ENCODE measurements at regions not wholly inside any gene's neighbourhood (a gene's known extent, or its start where the extent isn't known, plus 50 kb on each side); places are given as distances from the start of the nearest gene placed in this dataset.
A peak's percentile ranks its signal among the peaks of the same experiment; 100 is the strongest.
"Not testable (repeated sequence)": the region's sequence is repeated elsewhere in the genome, so short reads cannot be mapped to it uniquely, and the experiment has no call there.

GRCh38 chr2:238512247-238512867, 85.6 kb downstream of the ASB1 start:
- no peaks in the 10 kb centered on the region for H3K4me1 ChIP-seq
- TF ChIP-seq POLR2A (IDR thresholded peaks at IDR 0.05) = no peak
- H3K9me3 ChIP-seq = peaks cover 0 to 21% (median 8%) of the 10 kb centered on the region in 12 donors
- intact Hi-C loops (cut with DNase I) = loop anchor here in 5 of 10 donors (2.0 to 10.0 kb wide), 3 partner anchors 272 to 275 kb away; no protein-coding TSS in a partner anchor
- ATAC-seq = no peak
- peaks cover 0 to 21% (median 0%) of the 10 kb centered on the region in 9 donors for H3K27me3 ChIP-seq
- H3K4me3 ChIP-seq = no peak overlapping the region
- DNase-seq = no peak
- no peak overlapping the region for H3K27ac ChIP-seq
- no peaks in the 10 kb centered on the region for H3K36me3 ChIP-seq
- WGBS, 4 donors = 89 to 95% (median 92%) methylated on average over 8 of the region's 8 CpGs

DNA sequence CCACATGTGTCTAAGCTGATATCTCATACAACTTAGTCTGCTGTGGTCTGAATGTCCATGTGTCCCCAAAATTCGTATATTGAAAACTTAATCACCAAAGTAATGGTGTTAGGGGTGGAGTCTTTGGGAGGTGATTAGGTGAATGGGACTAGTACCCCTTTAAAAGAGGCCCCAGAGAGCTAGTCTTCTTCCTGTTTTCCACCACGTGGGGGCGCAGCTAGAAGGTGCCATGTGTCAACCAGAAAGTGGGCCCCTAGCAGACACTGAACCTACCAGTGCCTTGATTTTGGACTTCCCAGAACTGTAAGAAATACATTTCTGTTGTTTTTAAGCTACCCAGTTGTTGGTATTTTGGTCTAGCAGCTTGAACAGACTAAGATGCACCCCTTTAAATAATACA, 86.6 kb downstream of the ASB1 start:
- Histone ChIP-seq H3K4me1 (no peaks in the 10 kb centered on the region), H3K4me3 (no peak overlapping the region), H3K27ac (no peak overlapping the region), H3K9me3 (peaks cover 0 to 31% (median 17%) of the 10 kb centered on the region in 12 donors), H3K36me3 (no peaks in the 10 kb centered on the region), H3K27me3 (peaks cover 0 to 21% (median 0%) of the 10 kb centered on the region in 9 donors)
- ATAC-seq (peak in 3 of 4 donors; percentile 41 to 58 (median 45)), DNase-seq (peak in 1 of 5 donors; percentile 43)
- TF ChIP-seq POLR2A (IDR thresholded peaks at IDR 0.05) (no peak), CTCF (IDR thresholded peaks at IDR 0.05) (peak in 11 of 12 donors; percentile 25 to 53 (median 39))
- 23 to 32% (median 25%) methylated on average over 3 of the region's 3 CpGs for WGBS, 4 donors
- intact Hi-C loops (cut with DNase I) = loop anchor here in 5 of 10 donors (2.0 to 10.0 kb wide), 3 partner anchors 271 to 274 kb away; no protein-coding TSS in a partner anchor

- 91 to 95% (median 94%) methylated on average over 20 to 23 of the region's 23 CpGs for WGBS, 4 donors
- Histone ChIP-seq H3K9me3 (peaks cover 0 to 33% (median 19%) of the 10 kb centered on the region in 12 donors), H3K27me3 (peaks cover 0 to 15% (median 0%) of the 10 kb centered on the region in 9 donors)
- H3K4me3 ChIP-seq, DNase-seq, ATAC-seq, H3K36me3 ChIP-seq, H3K27ac ChIP-seq, H3K4me1 ChIP-seq: not testable (repeated sequence)
- intact Hi-C loops (cut with DNase I) = loop anchor here in 5 of 10 donors (2.0 to 10.0 kb wide), 3 partner anchors 271 to 273 kb away; no protein-coding TSS in a partner anchor
Measured at GRCh38 chr2:238514024-238514423, 87.3 kb downstream of the ASB1 start.

GRCh38 chr2:238515377-238515776, 88.7 kb downstream of the ASB1 start:
- intact Hi-C loops (cut with DNase I) = loop anchor here in 3 of 10 donors (2.0 to 10.0 kb wide), 3 partner anchors 267 to 269 kb away; no protein-coding TSS in a partner anchor
- 81 to 89% (median 83%) methylated on average over 2 of the region's 2 CpGs for WGBS, 4 donors

More at GRCh38 chr2:238515377-238515776, 88.7 kb downstream of the ASB1 start:
- ATAC-seq = no peak
- no peak for TF ChIP-seq POLR2A (IDR thresholded peaks at IDR 0.05)
- TF ChIP-seq CTCF (IDR thresholded peaks at IDR 0.05) = no peak
- Histone ChIP-seq H3K27me3 (peaks cover 0 to 10% (median 0%) of the 10 kb centered on the region in 9 donors), H3K4me3 (no peak overlapping the region), H3K4me1 (no peaks in the 10 kb centered on the region), H3K9me3 (peaks cover 0 to 33% (median 19%) of the 10 kb centered on the region in 12 donors), H3K36me3 (no peaks in the 10 kb centered on the region), H3K27ac (no peak overlapping the region)
- DNase-seq = no peak
